SK-N-MC (cell line): ENCODE measurements at regions not wholly inside any gene's neighbourhood (a gene's known extent, or its start where the extent isn't known, plus 50 kb on each side); places are given as distances from the start of the nearest gene placed in this dataset.
A peak's percentile ranks its signal among the peaks of the same experiment; 100 is the strongest.
"Not testable (repeated sequence)": the region's sequence is repeated elsewhere in the genome, so short reads cannot be mapped to it uniquely, and the experiment has no call there.

Experiments
- DNase-seq: peaks from one replicate; pipeline ENCODE4 v3.0.0-alpha.2; 2011; ENCODE audit warnings: low read depth, low spot score
- H3K27ac ChIP-seq: fragments of 200-600 bp; sonication (generic); 2 replicates; pipeline ENCODE4 v1.5.1; 2016; ENCODE audit warnings: mixed run types
- H3K36me3 ChIP-seq: fragments of 200-600 bp; sonication (generic); 2 replicates; pipeline ENCODE4 v1.6.1; 2017; ENCODE audit warnings: antibody characterized with exemption, low read length, mixed read lengths; ENCODE audit not compliant: insufficient read depth
- H3K4me3 ChIP-seq: fragments of 200-600 bp; sonication (generic); 2 replicates; pipeline ENCODE4 v1.5.1; 2016
- H3K9ac ChIP-seq: fragments of 200-600 bp; sonication (generic); 2 replicates; pipeline ENCODE4 v1.8.0; 2017; ENCODE audit warnings: mixed run types, mixed read lengths; ENCODE audit not compliant: insufficient read length
- H3K9me3 ChIP-seq: fragments of 200-600 bp; sonication (generic); 2 replicates; pipeline ENCODE4 v1.6.1; 2017; ENCODE audit warnings: low read depth, mild to moderate bottlenecking, antibody characterized with exemption, low read length, moderate library complexity, mixed read lengths
- EZH2 ChIP-seq: fragments of 200-600 bp; sonication (generic); IDR thresholded peaks from one replicate; pipeline ENCODE4 v1.6.1; 2017; ENCODE audit warnings: antibody characterized with exemption
- FOXP2 ChIP-seq: optimal IDR thresholded peaks from 2 replicates; pipeline ENCODE3; 2011; ENCODE audit warnings: mild to moderate bottlenecking, moderate library complexity; ENCODE audit not compliant: insufficient read depth; ENCODE audit errors: extremely low read length, control extremely low read depth
- POLR2AphosphoS5 ChIP-seq: IDR thresholded peaks from 2 replicates; pipeline ENCODE4 v1.6.1; 2012; ENCODE audit warnings: mild to moderate bottlenecking, low read depth, low read length, borderline replicate concordance

DNA sequence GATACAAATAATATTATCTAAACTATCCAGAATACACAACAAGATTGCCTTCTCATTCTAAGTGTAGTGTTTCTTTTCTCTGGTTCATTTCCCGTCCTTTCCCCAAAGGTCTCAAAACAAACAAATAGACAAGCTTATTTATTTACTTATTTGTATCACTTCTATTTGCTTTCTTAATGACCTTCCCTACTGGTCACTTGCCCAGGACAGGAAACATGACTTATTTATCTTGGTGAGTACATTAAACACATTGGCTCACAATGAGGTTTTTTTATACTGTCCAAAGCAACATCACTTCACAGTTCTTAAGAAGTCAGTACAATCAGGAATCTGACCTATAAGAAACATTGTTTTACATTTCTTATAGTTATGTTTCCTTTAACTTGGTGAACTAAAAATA, 123.3 kb upstream of the KYNU start:
- Histone ChIP-seq H3K4me3 (no peak overlapping the region), H3K36me3 (no peaks in the 10 kb centered on the region), H3K9ac (no peak overlapping the region), H3K9me3 (no peaks in the 10 kb centered on the region), H3K27ac (no peak overlapping the region)
- DNase-seq: no peak
- TF ChIP-seq FOXP2 (no peak), EZH2 (no peak), POLR2AphosphoS5 (no peak)

DNA sequence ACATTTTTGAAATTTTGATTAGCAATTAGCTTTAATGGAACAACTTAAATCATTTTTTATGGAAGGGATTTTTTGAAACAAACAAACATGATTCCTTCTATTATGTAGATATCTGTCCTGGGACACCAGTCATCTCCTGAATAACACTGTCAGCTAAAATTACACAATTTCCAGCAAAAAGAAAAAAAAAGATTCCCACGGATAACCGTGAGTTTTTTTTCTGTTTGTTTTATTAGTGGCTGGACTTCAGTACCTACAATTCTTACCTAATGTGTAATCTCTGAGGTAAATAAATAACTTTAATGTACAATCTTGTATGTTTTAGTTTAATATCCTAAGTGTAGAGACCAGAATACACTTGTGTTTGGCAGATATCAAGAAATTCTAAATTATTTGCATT, 126.6 kb upstream of the KYNU start:
- no peak for DNase-seq
- TF ChIP-seq EZH2: no peak
- TF ChIP-seq POLR2AphosphoS5: no peak
- TF ChIP-seq FOXP2: no peak
- Histone ChIP-seq H3K4me3 (no peak overlapping the region), H3K27ac (no peak overlapping the region), H3K9ac (no peak overlapping the region), H3K36me3 (no peaks in the 10 kb centered on the region), H3K9me3 (no peaks in the 10 kb centered on the region)

DNA sequence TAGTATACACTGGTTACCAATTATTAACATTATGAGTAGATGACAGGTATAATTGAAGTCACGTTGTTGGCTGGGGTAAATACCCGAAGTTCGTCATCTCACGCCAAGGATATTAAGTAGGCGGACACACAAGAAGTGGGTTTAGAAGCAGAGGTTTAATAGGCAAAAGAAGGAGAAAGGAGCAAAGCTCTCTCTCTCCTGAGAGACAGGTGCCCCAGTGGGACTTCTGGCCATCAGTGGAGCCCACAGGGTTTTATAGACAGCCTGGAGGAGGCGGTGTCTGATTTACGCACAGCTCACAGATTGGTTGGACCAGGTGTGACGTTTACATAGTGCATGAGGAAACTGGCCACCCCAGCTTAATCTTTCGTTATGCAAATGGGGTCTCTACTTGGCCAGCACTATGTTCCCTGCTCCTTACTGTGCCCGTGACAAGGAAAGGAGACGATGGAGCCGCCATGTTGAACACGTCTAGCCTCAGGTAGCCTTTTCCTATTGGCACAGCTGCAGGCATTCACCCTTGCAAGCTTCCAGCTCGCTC, 128.8 kb upstream of the KYNU start:
- Histone ChIP-seq H3K9ac (no peak overlapping the region), H3K36me3 (no peaks in the 10 kb centered on the region), H3K9me3 (no peaks in the 10 kb centered on the region), H3K27ac (no peak overlapping the region), H3K4me3 (no peak overlapping the region)
- no peak for DNase-seq
- TF ChIP-seq POLR2AphosphoS5: no peak
- TF ChIP-seq FOXP2: no peak
- no peak for TF ChIP-seq EZH2

DNA sequence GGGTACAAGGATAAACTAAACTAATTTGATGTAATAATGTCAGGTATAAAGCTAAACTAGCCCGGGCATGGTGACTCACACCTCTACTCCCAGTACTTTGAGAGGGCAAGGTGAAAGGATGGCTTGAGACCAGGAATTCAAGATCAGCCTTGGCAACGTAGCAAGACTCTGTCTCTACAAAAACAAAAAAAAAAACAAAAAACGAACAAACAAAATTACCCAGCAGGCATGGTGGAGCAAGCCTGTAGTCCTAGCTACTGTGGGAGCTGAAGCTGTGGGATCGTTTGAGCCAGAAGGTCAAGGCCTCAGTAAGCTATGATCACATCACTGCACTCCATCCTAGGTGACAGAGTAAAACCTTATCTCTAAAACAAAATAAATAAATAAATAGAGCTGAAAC, 131.8 kb upstream of the KYNU start:
- TF ChIP-seq POLR2AphosphoS5: no peak
- no peak for TF ChIP-seq FOXP2
- TF ChIP-seq EZH2: no peak
- no peak overlapping the region for H3K4me3 ChIP-seq
- H3K9me3 ChIP-seq: no peaks in the 10 kb centered on the region
- no peak overlapping the region for H3K27ac ChIP-seq
- no peaks in the 10 kb centered on the region for H3K36me3 ChIP-seq
- no peak overlapping the region for H3K9ac ChIP-seq
- no peak for DNase-seq

DNA sequence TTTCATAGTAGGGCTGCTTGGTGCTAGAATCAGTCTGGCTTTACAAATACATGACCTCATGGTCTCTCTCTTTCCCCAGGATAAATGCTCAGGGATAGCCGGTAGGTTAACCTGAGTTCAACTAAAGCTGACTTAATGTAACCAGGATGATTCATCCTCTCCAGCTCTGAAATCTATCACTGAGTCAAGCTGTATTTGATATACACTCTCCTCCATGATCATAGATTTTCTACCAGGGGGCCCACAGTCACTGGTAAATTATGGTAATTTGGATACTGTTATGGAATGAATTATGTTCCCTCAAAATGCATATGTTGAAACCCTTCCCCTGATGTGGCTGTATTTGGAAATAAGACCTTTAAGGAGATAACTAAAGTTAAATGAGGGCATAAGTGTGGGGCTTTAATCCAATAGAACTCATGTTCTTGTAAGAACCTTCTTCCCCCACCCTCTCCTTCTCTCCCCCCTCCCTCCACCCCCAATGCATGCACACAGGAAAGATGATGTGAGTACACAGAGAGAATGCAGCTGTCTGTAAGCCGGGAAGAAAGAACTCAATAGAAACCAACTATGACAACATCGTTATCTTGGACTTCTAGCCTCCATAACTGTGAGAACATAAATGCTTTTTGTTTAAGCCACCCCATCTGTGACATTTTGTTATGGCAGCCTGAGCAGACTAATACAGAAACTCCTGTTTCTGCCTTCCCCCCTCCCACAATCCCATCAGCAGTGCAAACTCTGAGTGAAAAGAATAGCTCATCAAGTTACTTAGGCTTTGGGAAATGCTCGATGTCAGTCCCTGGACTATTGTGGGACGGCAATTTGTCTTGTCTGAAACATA, 134.9 kb upstream of the KYNU start:
- no peak for TF ChIP-seq FOXP2
- no peak for TF ChIP-seq EZH2
- no peak for TF ChIP-seq POLR2AphosphoS5
- Histone ChIP-seq H3K36me3 (no peaks in the 10 kb centered on the region), H3K4me3 (no peak overlapping the region), H3K9me3 (no peaks in the 10 kb centered on the region), H3K9ac (no peak overlapping the region), H3K27ac (no peak overlapping the region)
- DNase-seq: peak; percentile 5

DNA sequence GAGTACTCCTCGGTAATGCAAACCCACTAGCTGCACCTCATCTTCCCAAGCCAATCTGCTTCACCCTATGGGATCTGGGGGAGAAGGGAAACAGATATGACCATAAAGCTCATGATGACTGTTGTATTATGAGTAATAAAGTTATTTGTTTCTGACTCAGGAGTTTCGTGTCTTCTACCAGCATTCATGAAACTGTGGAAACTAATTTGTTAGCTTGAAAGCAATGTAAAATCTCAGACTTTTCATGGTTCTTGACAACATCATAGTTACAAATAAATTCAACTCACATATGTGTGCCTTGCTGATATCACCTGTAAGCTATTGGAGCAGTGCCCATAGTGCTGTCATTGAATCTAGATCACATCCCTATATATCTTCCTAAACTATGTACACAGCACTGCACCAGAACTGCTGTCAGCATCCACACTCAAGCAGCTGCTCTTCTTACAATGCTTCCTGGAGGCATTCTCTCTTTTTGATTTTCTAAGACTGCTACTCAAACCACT, 135.6 kb upstream of the KYNU start:
- H3K9me3 ChIP-seq: no peaks in the 10 kb centered on the region
- TF ChIP-seq POLR2AphosphoS5 (no peak), FOXP2 (no peak), EZH2 (no peak)
- no peak overlapping the region for H3K27ac ChIP-seq
- DNase-seq: no peak
- H3K4me3 ChIP-seq: no peak overlapping the region
- H3K9ac ChIP-seq: no peak overlapping the region
- H3K36me3 ChIP-seq: no peaks in the 10 kb centered on the region

DNA sequence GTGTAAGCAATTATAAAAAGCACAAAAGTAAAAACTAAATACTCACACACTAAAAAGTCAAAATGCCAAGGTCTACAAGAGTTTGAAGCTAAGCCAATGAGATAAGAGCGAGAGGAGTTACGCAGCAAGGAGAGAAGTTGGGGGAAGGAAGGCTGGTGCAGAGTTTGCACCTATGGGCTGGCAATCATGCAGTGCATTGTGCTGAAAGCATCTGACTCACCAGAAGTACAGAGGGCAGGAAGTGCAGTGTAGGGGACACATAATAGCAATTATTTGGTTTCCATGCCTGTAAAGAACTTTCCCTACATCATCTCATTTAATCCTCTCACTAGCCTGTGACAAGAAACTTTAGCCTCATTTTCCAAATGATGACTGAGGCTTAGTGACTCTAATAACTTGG, 142.7 kb upstream of the KYNU start:
- H3K27ac ChIP-seq: no peak overlapping the region
- TF ChIP-seq FOXP2 (no peak), POLR2AphosphoS5 (no peak), EZH2 (no peak)
- H3K9me3 ChIP-seq: no peaks in the 10 kb centered on the region
- H3K9ac ChIP-seq: no peak overlapping the region
- DNase-seq: no peak
- H3K36me3 ChIP-seq: no peaks in the 10 kb centered on the region
- no peak overlapping the region for H3K4me3 ChIP-seq

DNA sequence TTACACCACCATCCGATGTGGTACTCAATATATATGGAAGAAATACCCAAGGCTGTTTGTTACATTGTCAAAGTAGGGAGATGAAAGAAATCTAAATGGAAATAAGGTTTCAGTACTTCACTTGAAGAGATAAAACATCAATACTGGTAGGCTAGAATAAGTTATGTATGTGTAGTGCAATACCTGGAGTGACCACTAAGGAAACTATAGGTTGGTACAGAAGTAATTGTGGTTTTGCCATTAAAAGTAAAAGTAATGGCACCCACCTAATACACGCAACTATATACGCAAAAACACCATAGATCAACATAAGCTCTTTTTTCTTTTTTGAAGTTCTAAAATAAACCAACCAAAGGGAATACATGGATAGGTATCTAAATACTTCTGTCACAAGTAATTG, 143.2 kb upstream of the KYNU start:
- Histone ChIP-seq H3K9me3 (no peaks in the 10 kb centered on the region), H3K4me3 (no peak overlapping the region), H3K36me3 (no peaks in the 10 kb centered on the region), H3K27ac (no peak overlapping the region), H3K9ac (no peak overlapping the region)
- DNase-seq: no peak
- TF ChIP-seq EZH2 (no peak), POLR2AphosphoS5 (no peak), FOXP2 (no peak)

DNA sequence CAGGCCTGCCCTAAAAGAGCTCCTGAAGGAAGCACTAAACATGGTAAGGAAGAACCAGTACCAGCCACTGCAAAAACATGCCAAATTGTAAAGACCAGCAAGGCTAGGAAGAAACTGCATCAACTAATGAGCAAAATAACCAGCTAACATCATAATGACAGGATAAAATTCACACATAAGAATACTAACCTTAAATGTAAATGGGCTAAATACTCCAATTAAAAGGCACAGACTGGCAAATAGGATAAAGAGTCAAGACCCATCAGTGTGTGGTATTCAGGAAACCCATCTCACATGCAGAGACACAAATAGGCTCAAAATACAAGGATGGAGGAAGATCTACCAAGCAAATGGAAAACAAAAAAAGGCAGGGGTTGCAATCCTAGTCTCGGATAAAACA, 147.7 kb upstream of the KYNU start:
- H3K4me3 ChIP-seq, DNase-seq: not testable (repeated sequence)

DNA sequence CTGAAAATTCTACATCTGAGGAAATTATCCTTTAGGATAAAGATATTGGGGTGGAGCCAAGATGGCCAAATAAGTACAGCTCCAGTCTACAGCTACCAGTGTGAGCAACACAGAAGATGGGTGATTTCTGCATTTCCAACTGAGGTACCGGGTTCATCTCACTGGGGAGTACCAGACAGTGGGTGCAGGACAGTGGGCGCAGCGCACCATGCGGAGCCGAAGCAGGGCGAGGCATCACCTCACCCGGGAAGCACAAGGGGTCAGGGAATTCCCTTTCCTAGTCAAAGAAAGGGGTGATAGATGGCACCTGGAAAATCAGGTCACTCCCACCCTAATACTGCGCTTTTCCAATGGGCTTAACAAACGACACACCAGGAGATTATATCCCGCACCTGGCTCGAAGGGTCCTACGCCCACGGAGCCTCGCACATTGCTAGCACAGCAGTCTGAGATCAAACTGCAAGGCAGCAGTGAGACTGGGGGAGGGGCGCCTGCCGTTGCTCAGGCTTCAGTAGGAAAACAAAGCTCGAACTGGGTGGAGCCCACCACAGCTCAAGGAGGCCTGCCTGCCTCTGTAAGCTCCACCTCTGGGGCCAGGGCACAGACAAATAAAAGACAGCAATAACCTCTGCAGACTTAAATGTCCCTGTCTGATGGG, 149.5 kb upstream of the KYNU start:
- not testable (repeated sequence) for H3K4me3 ChIP-seq, H3K27ac ChIP-seq, DNase-seq, H3K9ac ChIP-seq, H3K36me3 ChIP-seq, H3K9me3 ChIP-seq

More for the DNA sequence above, 147.7 kb upstream of the KYNU start:
- H3K9me3 ChIP-seq, H3K36me3 ChIP-seq, H3K9ac ChIP-seq, H3K27ac ChIP-seq: not testable (repeated sequence)
